ENCODE measurements at regions not wholly inside any gene's neighbourhood (a gene's known extent, or its start where the extent isn't known, plus 50 kb on each side); places are given as distances from the start of the nearest gene placed in this dataset.
A peak's percentile ranks its signal among the peaks of the same experiment; 100 is the strongest.

- no peak overlapping the region for H3K4me2 ChIP-seq (ENCODE audit: insufficient read depth, low read length)
- no peaks in the 10 kb centered on the region for H4K20me1 ChIP-seq (ENCODE audit: insufficient read depth, low read length)
- no peak overlapping the region for H3K27ac ChIP-seq (ENCODE audit: low read depth, low read length)
- H3K36me3 ChIP-seq (ENCODE audit: insufficient read depth, low read length), result no peaks in the 10 kb centered on the region
- H3K9me3 ChIP-seq (ENCODE audit: low read depth, low read length), result no peaks in the 10 kb centered on the region
- H3K79me2 ChIP-seq (ENCODE audit: insufficient read depth, low read length), result no peaks in the 10 kb centered on the region
- TF ChIP-seq CTCF (IDR thresholded peaks at IDR 0.05; ENCODE audit: extremely low read depth, low read depth, low read length), result no peak
- no peaks in the 10 kb centered on the region for H3K4me1 ChIP-seq (ENCODE audit: insufficient read depth, low read length)
- no peak overlapping the region for H2AFZ ChIP-seq (ENCODE audit: low read length)
- DNase-seq (ENCODE audit: insufficient read length, low spot score, missing footprints), result no peak
- H3K4me3 ChIP-seq (ENCODE audit: insufficient read depth, low read length), result no peak overlapping the region
- no peaks in the 10 kb centered on the region for H3K27me3 ChIP-seq (ENCODE audit: insufficient read depth, low read length)
Observed at GRCh38 chr2:195031411-195031810, 625.6 kb upstream of the SLC39A10 start.

GRCh38 chr2:195029804-195030654 lies 627.0 kb upstream of the SLC39A10 start:
- Histone ChIP-seq H4K20me1 (ENCODE audit: insufficient read depth, low read length) (no peaks in the 10 kb centered on the region), H3K4me3 (ENCODE audit: insufficient read depth, low read length) (no peak overlapping the region), H3K27me3 (ENCODE audit: insufficient read depth, low read length) (no peaks in the 10 kb centered on the region), H3K79me2 (ENCODE audit: insufficient read depth, low read length) (no peaks in the 10 kb centered on the region), H3K36me3 (ENCODE audit: insufficient read depth, low read length) (no peaks in the 10 kb centered on the region), H3K4me1 (ENCODE audit: insufficient read depth, low read length) (no peaks in the 10 kb centered on the region), H3K9me3 (ENCODE audit: low read depth, low read length) (no peaks in the 10 kb centered on the region), H2AFZ (ENCODE audit: low read length) (no peak overlapping the region), H3K27ac (ENCODE audit: low read depth, low read length) (no peak overlapping the region), H3K4me2 (ENCODE audit: insufficient read depth, low read length) (no peak overlapping the region)
- DNase-seq (ENCODE audit: insufficient read length, low spot score, missing footprints), result peak; percentile 25
- TF ChIP-seq CTCF (IDR thresholded peaks at IDR 0.05; ENCODE audit: extremely low read depth, low read depth, low read length), result no peak

GRCh38 chr2:195027947-195028346 lies 629.1 kb upstream of the SLC39A10 start:
- H4K20me1 ChIP-seq (ENCODE audit: insufficient read depth, low read length), result no peaks in the 10 kb centered on the region
- no peak for TF ChIP-seq CTCF (IDR thresholded peaks at IDR 0.05; ENCODE audit: extremely low read depth, low read depth, low read length)
- H3K27ac ChIP-seq (ENCODE audit: low read depth, low read length), result no peak overlapping the region
- no peaks in the 10 kb centered on the region for H3K36me3 ChIP-seq (ENCODE audit: insufficient read depth, low read length)
- no peak overlapping the region for H3K4me3 ChIP-seq (ENCODE audit: insufficient read depth, low read length)
- H3K79me2 ChIP-seq (ENCODE audit: insufficient read depth, low read length), result no peaks in the 10 kb centered on the region
- H2AFZ ChIP-seq (ENCODE audit: low read length), result no peak overlapping the region
- no peaks in the 10 kb centered on the region for H3K27me3 ChIP-seq (ENCODE audit: insufficient read depth, low read length)
- no peak overlapping the region for H3K4me2 ChIP-seq (ENCODE audit: insufficient read depth, low read length)
- H3K4me1 ChIP-seq (ENCODE audit: insufficient read depth, low read length), result no peaks in the 10 kb centered on the region
- no peak for DNase-seq (ENCODE audit: insufficient read length, low spot score, missing footprints)
- H3K9me3 ChIP-seq (ENCODE audit: low read depth, low read length), result no peaks in the 10 kb centered on the region

GRCh38 chr2:195026261-195026660 lies 630.8 kb upstream of the SLC39A10 start:
- Histone ChIP-seq H3K9me3 (ENCODE audit: low read depth, low read length) (no peaks in the 10 kb centered on the region), H3K27ac (ENCODE audit: low read depth, low read length) (no peak overlapping the region), H4K20me1 (ENCODE audit: insufficient read depth, low read length) (no peaks in the 10 kb centered on the region), H3K4me3 (ENCODE audit: insufficient read depth, low read length) (no peak overlapping the region), H2AFZ (ENCODE audit: low read length) (no peak overlapping the region), H3K4me1 (ENCODE audit: insufficient read depth, low read length) (no peaks in the 10 kb centered on the region), H3K36me3 (ENCODE audit: insufficient read depth, low read length) (no peaks in the 10 kb centered on the region), H3K79me2 (ENCODE audit: insufficient read depth, low read length) (no peaks in the 10 kb centered on the region), H3K4me2 (ENCODE audit: insufficient read depth, low read length) (no peak overlapping the region), H3K27me3 (ENCODE audit: insufficient read depth, low read length) (no peaks in the 10 kb centered on the region)
- DNase-seq (ENCODE audit: insufficient read length, low spot score, missing footprints), result no peak
- TF ChIP-seq CTCF (IDR thresholded peaks at IDR 0.05; ENCODE audit: extremely low read depth, low read depth, low read length), result no peak

Measured in osteoblast (primary cell).